SH-SY5Y (cell line): ENCODE measurements at regions not wholly inside any gene's neighbourhood (a gene's known extent, or its start where the extent isn't known, plus 50 kb on each side); places are given as distances from the start of the nearest gene placed in this dataset.

Experiments
- GATA2 ChIP-seq: IDR thresholded peaks from 2 replicates; pipeline ENCODE4 v1.6.1; 2011; ENCODE audit warnings: mild to moderate bottlenecking, low read depth, low read length
- GATA3 ChIP-seq: IDR thresholded peaks from 2 replicates; pipeline ENCODE4 v1.6.1; 2011; ENCODE audit warnings: low read depth, mild to moderate bottlenecking, low read length, moderate library complexity

GRCh38 chr1:55484173-55484572 is 269.0 kb upstream of the USP24 start:
- TF ChIP-seq GATA2 (no peak), GATA3 (no peak)
